Neural cell (in vitro differentiated cells): ENCODE measurements at regions not wholly inside any gene's neighbourhood (a gene's known extent, or its start where the extent isn't known, plus 50 kb on each side); places are given as distances from the start of the nearest gene placed in this dataset.

Experiments used
- TF ChIP-seq, protein P1 (sequence below): fragments of 450-650 bp; IDR thresholded peaks from 2 replicates; pipeline ENCODE4 v1.5.1; 2014; ENCODE audit warnings: antibody characterized with exemption, mild to moderate bottlenecking, moderate library complexity; ENCODE audit not compliant: poor library complexity, severe bottlenecking
- TF ChIP-seq, protein P2 (sequence below): IDR thresholded peaks from 2 replicates; pipeline ENCODE4 v1.6.1; 2012; ENCODE audit warnings: borderline replicate concordance

DNA sequence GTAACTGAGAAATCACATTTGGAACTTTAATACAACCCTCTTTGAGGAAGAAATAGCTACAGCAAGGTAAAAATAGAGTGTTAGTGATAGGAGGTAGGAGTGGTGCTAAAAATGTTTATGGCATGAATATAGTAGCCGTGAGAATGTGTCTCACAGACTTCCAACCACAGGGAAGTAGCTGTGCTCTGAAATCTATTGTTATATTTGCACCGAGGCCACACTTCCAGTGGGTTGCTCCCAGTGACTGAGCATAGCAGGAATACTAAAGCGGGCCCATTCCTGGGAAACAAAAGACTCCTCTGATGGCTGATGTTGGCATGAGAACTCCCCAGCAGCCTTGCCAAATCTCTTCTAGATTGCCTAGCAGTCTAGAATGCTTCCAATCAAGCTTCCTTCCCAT is 174.1 kb upstream of the PLXNC1 start:
- TF ChIP-seq, protein P1, sequence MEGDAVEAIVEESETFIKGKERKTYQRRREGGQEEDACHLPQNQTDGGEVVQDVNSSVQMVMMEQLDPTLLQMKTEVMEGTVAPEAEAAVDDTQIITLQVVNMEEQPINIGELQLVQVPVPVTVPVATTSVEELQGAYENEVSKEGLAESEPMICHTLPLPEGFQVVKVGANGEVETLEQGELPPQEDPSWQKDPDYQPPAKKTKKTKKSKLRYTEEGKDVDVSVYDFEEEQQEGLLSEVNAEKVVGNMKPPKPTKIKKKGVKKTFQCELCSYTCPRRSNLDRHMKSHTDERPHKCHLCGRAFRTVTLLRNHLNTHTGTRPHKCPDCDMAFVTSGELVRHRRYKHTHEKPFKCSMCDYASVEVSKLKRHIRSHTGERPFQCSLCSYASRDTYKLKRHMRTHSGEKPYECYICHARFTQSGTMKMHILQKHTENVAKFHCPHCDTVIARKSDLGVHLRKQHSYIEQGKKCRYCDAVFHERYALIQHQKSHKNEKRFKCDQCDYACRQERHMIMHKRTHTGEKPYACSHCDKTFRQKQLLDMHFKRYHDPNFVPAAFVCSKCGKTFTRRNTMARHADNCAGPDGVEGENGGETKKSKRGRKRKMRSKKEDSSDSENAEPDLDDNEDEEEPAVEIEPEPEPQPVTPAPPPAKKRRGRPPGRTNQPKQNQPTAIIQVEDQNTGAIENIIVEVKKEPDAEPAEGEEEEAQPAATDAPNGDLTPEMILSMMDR: no peak
- TF ChIP-seq, protein P2, sequence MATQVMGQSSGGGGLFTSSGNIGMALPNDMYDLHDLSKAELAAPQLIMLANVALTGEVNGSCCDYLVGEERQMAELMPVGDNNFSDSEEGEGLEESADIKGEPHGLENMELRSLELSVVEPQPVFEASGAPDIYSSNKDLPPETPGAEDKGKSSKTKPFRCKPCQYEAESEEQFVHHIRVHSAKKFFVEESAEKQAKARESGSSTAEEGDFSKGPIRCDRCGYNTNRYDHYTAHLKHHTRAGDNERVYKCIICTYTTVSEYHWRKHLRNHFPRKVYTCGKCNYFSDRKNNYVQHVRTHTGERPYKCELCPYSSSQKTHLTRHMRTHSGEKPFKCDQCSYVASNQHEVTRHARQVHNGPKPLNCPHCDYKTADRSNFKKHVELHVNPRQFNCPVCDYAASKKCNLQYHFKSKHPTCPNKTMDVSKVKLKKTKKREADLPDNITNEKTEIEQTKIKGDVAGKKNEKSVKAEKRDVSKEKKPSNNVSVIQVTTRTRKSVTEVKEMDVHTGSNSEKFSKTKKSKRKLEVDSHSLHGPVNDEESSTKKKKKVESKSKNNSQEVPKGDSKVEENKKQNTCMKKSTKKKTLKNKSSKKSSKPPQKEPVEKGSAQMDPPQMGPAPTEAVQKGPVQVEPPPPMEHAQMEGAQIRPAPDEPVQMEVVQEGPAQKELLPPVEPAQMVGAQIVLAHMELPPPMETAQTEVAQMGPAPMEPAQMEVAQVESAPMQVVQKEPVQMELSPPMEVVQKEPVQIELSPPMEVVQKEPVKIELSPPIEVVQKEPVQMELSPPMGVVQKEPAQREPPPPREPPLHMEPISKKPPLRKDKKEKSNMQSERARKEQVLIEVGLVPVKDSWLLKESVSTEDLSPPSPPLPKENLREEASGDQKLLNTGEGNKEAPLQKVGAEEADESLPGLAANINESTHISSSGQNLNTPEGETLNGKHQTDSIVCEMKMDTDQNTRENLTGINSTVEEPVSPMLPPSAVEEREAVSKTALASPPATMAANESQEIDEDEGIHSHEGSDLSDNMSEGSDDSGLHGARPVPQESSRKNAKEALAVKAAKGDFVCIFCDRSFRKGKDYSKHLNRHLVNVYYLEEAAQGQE: no peak
